SH-SY5Y (cell line): ENCODE measurements at regions not wholly inside any gene's neighbourhood (a gene's known extent, or its start where the extent isn't known, plus 50 kb on each side); places are given as distances from the start of the nearest gene placed in this dataset.

ENCODE experiments used
- GATA2 ChIP-seq: IDR thresholded peaks from 2 replicates; pipeline ENCODE4 v1.6.1; 2011; ENCODE audit warnings: mild to moderate bottlenecking, low read depth, low read length
- GATA3 ChIP-seq: IDR thresholded peaks from 2 replicates; pipeline ENCODE4 v1.6.1; 2011; ENCODE audit warnings: low read depth, mild to moderate bottlenecking, low read length, moderate library complexity

- TF ChIP-seq GATA3 = no peak
- no peak for TF ChIP-seq GATA2
Measured at GRCh38 chr15:57767481-57767880, 61.0 kb downstream of the POLR2M start.

DNA sequence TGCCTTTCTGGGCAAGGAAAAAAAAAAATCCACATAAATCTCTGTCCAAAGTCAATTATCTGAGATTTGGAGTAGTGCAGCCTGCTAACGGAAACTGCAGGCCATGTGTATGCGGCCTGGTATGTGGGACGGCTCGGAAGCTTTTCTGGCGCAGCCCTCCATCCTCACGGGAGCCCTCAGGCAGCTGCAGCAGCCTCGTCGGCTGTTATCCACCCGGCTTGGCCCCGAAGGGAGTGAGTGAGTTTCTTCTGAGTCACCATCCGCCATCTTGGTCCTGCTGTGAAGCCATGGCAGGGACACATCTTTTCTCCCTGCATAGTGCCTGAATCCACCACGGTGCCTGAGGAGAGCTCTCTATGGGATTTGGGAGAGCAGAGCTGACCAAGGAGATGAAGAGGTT lies 62.8 kb downstream of the POLR2M start:
- no peak for TF ChIP-seq GATA2
- no peak for TF ChIP-seq GATA3

DNA sequence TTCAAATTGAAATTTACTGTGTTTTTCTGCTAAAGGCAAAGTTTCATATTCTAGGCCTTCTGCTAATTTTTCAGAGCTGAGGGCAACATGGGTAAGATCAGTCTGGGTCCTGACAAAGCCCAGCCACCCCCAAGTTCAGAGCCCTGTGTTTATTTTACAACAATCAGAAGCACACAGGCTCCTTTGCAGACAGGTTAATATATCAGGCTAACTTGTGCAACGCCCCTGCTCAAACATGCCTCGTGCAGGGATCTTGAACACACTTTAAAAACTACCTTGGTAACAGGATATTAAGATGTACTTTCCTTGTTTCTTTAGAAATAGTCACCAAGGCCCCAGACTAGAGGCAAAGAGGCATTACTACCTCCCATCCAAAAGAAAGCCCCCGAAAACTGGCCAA lies 64.0 kb downstream of the POLR2M start:
- TF ChIP-seq GATA3 (no peak), GATA2 (no peak)

DNA sequence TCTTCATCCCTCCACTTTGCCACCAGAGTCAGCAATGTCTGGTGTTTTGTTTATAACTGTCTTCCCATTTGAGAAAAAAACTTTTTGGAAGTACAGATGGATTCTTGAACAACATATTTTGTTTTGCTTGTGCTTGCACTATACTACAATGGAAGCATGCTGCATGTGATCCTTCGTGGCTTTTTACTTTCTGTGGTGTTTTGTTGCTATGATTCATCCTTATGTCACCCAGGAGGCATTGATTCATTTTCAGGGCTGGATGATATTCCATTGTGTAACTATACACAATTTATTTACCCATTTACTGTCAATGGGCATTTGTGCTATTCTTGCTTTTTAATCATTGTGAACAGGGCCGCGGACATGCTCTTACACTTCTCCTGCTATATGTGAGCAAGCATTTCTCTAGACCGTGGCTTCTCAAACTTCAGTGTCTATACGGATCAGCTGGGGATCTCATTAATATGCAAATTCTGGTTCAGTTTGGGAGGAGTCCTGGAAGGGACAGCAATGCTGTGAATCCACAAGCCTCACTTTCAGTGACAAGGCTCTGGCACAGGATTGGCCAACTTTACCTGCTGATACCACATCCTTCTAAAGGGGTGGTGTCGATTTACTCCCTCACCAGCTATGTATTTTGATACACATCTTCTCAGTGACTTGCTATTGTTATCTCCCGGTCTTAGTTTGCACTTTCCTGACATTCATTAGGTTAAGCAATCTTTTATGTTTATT lies 65.9 kb downstream of the POLR2M start:
- TF ChIP-seq GATA2 = no peak
- no peak for TF ChIP-seq GATA3

- TF ChIP-seq GATA2 (no peak), GATA3 (no peak)
Measured at GRCh38 chr15:57773051-57773450, 66.5 kb downstream of the POLR2M start.

DNA sequence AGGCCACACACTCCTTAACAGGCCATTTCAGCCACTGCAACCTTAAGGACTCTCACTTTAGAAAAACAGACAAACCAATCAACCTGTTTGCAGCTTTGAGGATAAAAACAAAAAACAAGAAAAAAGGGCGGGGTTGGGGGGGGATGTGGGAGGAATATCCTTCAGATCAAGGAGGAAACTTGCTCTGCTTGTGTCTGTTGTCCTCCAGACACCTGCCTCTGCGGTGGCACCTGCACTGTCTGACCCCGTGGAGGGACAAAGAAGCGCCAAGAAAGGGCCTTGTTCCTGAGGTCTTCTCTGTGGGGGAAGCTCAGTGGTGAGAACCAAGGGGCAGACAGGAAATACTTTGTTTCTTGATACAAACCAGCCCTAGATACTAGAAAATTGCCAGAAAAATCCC lies 70.5 kb downstream of the POLR2M start:
- TF ChIP-seq GATA3 = no peak
- no peak for TF ChIP-seq GATA2

- TF ChIP-seq GATA2 (no peak), GATA3 (no peak)
Measured at GRCh38 chr15:57780471-57780870, 74.0 kb downstream of the POLR2M start.

- TF ChIP-seq GATA2 (no peak), GATA3 (no peak)
Measured at GRCh38 chr15:57782731-57783130, 76.2 kb downstream of the POLR2M start.

GRCh38 chr15:57784081-57784511 lies 77.6 kb downstream of the POLR2M start:
- TF ChIP-seq GATA2 (no peak), GATA3 (no peak)

DNA sequence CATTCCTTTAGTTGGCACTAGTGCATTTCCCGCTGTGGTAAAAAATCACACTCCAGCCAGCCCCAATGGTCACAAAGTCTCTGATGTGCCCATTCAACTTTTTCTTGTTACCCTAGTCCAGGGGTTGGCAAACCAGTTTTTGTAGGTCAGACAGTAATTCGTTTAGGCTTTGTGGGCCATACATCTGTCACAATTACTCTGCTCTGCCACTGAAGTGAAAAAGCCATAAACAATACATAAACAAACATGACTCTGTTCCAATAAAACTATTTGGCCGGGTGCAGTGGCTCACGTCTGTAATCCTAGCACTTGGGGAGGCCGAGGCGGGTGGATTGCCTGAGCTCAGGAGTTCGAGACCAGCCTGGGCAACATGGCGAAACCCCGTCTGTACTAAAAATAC lies 78.5 kb downstream of the POLR2M start:
- TF ChIP-seq GATA3 (no peak), GATA2 (no peak)

- TF ChIP-seq GATA2 = no peak
- no peak for TF ChIP-seq GATA3
Measured at GRCh38 chr15:57785959-57786358, 79.4 kb downstream of the POLR2M start.

GRCh38 chr15:57789225-57789624 lies 82.7 kb downstream of the POLR2M start:
- no peak for TF ChIP-seq GATA3
- TF ChIP-seq GATA2 = no peak

GRCh38 chr15:57792724-57793449 lies 86.4 kb downstream of the POLR2M start:
- TF ChIP-seq GATA2 (no peak), GATA3 (no peak)

DNA sequence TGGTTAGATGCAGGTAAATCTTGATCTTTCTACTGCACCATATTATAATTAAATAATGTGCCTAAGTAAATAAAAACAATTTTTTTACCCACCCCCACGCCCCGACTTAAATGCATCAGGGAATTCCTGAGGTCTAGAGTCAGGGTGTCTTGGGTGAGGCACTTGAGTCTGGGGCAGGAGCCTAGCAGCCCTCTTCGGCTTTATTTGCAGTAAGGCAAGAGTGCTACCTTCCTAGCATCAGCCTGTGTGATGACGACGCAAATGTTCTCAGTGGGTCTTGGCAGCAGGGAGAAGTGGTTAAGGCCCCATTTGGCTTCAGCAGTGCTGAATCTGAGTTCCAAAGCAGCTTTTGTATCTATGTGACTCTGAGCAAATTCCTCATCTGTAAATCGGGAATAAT lies 88.7 kb downstream of the POLR2M start:
- no peak for TF ChIP-seq GATA3
- no peak for TF ChIP-seq GATA2

GRCh38 chr15:57796146-57796545 lies 89.6 kb downstream of the POLR2M start:
- TF ChIP-seq GATA2 (no peak), GATA3 (no peak)
